LNCaP clone FGC (cell line): ENCODE measurements at regions not wholly inside any gene's neighbourhood (a gene's known extent, or its start where the extent isn't known, plus 50 kb on each side); places are given as distances from the start of the nearest gene placed in this dataset.

ENCODE experiments used
- DNase-seq: peaks from one replicate; pipeline ENCODE4 v3.0.0-alpha.2; 2011; ENCODE audit warnings: low read depth
- H3K4me3 ChIP-seq: 2 replicates; pipeline ENCODE4 v1.5.1; 2011; ENCODE audit warnings: mild to moderate bottlenecking, low read depth, low read length, control low read depth
- TF ChIP-seq, protein P1 (sequence below): IDR thresholded peaks from 2 replicates; pipeline ENCODE4 v1.5.1; 2012; ENCODE audit warnings: mild to moderate bottlenecking; ENCODE audit not compliant: control insufficient read depth, insufficient read depth; ENCODE audit errors: extremely low read depth

DNA sequence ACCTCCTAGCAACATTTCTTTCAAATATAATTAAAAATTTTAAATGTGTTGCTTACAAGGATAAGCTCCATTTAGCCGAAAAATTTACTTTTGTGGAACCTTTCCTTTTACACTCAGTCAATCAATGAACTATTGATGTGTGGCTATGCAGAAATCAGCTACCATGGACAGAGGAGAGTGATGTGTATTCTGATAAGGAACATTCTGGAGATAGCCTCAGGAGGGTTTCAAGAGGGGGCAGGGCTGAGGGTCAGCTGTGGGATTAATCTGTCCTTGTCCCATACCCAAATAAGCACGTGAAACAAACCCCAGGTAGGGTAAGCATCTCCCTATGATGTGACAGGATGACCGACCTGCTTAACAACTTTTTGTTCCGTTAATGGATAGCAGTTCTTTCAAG lies 192.6 kb upstream of the PROK2 start:
- no peak for DNase-seq
- TF ChIP-seq, protein P1, sequence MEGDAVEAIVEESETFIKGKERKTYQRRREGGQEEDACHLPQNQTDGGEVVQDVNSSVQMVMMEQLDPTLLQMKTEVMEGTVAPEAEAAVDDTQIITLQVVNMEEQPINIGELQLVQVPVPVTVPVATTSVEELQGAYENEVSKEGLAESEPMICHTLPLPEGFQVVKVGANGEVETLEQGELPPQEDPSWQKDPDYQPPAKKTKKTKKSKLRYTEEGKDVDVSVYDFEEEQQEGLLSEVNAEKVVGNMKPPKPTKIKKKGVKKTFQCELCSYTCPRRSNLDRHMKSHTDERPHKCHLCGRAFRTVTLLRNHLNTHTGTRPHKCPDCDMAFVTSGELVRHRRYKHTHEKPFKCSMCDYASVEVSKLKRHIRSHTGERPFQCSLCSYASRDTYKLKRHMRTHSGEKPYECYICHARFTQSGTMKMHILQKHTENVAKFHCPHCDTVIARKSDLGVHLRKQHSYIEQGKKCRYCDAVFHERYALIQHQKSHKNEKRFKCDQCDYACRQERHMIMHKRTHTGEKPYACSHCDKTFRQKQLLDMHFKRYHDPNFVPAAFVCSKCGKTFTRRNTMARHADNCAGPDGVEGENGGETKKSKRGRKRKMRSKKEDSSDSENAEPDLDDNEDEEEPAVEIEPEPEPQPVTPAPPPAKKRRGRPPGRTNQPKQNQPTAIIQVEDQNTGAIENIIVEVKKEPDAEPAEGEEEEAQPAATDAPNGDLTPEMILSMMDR, result no peak
- H3K4me3 ChIP-seq, result no peak overlapping the region

DNA sequence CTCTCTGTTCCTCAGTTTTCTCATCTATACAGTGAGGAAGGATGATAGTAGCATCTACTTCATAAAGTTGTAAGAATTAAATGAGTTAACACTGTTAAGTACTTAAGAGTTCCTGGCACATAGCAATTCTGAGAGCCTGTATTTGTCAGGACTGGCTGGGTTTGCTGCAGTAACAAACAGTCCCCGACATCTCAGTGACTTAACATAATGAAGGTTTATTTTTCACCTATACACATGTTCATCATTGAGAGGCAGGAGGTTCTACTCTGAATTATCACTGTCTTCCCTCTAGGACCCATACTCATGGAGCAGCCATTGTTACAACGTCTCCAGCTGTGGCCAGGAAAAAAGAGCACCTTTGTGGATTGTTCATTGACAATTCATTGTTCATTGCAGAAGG lies 190.6 kb upstream of the PROK2 start:
- TF ChIP-seq, protein P1, result no peak
- no peak overlapping the region for H3K4me3 ChIP-seq
- DNase-seq, result no peak

DNA sequence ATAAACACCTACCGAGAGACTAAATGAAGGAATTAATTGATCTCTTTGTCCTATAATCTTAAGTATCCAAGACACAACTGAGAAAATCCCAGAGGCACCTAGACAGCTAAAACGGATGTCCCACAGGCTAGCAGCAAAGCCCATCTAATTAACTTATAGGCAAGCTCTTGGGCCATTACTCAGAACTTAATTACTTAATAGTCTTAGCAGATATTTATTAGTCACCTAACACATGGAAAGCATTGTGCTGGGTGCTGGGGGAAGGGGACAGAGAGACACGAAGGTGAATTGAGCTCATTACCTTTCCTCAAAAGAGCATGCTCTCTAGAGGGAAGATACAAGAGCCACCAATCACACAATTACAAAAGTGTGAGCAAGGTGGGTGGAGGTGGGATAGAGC lies 189.8 kb upstream of the PROK2 start:
- no peak for DNase-seq
- TF ChIP-seq, protein P1, result no peak
- H3K4me3 ChIP-seq, result no peak overlapping the region

DNA sequence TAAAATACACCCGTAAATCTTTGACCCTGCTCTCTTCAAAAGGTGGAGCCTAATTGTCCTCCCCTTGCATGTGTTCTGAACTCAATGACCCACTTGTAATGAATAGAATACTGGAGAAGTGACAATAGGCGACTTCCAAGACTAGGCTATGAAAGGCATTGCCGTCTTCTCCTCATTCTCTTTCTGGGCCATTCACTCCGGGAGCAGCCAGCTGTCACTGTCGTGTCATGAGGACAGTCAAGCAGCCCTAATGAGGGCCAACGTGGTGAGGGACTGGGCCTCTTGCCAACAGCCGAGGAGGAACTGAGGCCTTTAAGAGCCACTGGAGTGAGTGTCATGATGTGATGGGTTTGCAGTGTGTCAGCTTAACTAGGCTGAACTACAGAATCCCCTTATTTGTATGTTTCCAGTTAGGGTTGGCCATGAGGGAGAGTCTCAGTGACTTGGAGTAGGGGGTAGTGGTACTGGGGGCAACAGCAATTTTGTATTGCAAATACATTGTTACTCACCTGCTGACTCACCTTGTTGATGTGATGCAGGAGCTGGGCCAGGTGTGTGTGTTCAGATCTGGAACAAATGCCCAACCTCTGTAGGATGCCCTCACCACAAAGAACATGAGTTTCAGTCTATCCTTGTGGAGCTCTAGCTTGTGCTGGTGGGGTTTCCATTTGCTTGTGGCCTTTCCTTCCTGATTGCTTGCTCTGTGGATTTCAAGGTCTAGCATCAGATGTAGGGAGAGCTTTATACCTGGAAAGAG lies 188.5 kb upstream of the PROK2 start:
- DNase-seq, result no peak
- TF ChIP-seq, protein P1, result no peak
- no peak overlapping the region for H3K4me3 ChIP-seq

DNA sequence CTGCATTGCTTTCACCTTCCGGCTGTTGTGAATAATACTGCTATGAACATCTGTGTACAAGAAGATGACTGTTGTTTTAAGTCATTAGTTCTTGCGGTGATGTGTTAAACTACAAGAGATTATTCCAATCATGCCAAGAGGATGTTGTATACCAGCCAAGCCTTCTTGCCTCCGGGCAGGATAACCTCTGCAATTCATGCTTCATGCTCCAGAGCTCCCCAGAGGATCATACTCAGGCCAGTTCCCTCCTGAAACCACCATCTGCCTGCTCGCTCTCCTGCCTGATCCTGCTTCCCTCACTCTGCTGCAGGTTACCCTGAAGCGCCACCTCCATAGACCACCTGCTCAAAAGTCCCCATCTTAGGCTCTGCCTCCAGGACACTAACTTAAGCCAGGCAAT lies 187.1 kb upstream of the PROK2 start:
- no peak for DNase-seq
- no peak overlapping the region for H3K4me3 ChIP-seq
- TF ChIP-seq, protein P1, result no peak

DNA sequence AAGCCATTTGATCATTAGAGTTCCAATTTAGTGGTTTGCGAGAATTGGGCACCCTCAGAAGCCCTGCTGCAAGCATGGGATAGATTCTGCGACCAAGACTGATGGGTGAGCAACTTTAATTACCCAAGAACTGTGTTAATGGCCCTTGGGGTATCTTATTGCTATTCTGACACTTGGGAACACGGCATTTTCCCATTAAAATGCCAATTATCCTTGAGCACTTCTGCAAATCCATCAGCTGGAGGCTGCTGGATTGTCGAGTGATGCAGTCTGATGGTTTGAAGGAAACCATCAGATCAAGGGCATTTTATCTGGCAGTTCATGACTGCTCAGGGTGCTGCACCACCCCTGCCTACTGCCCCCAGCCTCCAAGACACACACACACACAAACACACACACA lies 183.6 kb upstream of the PROK2 start:
- TF ChIP-seq, protein P1, result no peak
- DNase-seq, result no peak
- H3K4me3 ChIP-seq, result no peak overlapping the region

DNA sequence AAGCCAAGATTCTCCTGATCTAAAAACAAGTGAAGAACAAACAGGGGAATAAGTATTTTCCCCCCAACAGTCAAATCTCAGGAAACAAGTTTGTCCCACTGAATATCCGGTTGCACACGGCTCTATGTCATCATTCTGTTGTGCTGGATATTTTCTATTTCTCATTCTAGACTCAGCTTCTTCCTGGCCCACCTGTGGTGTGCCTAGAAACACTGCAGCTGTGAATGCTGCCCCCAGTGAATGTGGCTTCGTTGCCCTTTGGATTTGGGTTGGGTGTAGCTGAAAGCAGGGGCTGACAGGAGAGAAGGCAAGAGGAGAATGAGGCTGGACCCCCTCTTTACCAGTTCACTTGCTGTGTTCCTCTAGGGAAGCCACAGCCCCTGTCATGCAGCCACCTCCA lies 181.2 kb upstream of the PROK2 start:
- H3K4me3 ChIP-seq, result no peak overlapping the region
- DNase-seq, result no peak
- TF ChIP-seq, protein P1, result no peak
